Right ventricle myocardium inferior (tissue), 1 donor: ENCODE measurements at regions not wholly inside any gene's neighbourhood (a gene's known extent, or its start where the extent isn't known, plus 50 kb on each side); places are given as distances from the start of the nearest gene placed in this dataset.

Source experiments
- ATAC-seq: fragments of 200-7000 bp; cut with Tn5 transposase; one replicate; pipeline ENCODE4 v1.9.1; 2020; ENCODE audit warnings: mild to moderate bottlenecking, moderate library complexity
- DNase-seq: peaks from one replicate; pipeline ENCODE4 v3.0.0; 2021; ENCODE audit errors: missing footprints
- intact Hi-C: fragments of 100-400 bp; cut with DNase I; formaldehyde crosslinking; loops from one replicate; pipeline ENCODE4 v1.11.0; 2022
- donor health status: DM: no; HTN: yes; CAD: no; lungs with severe emphysema.

GRCh38 chr4:1475277-1476139 is 69.3 kb upstream of the NKX1-1 start:
- no peak for ATAC-seq
- no peak for DNase-seq
- intact Hi-C loops = no loop called here

GRCh38 chr4:1474126-1475090 is 68.2 kb upstream of the NKX1-1 start:
- intact Hi-C loops = no loop called here
- no peak for ATAC-seq
- DNase-seq = no peak

- DNase-seq (no peak), ATAC-seq (no peak)
- intact Hi-C loops = no loop called here
Measured at GRCh38 chr4:1473718-1474117, 67.5 kb upstream of the NKX1-1 start.

- DNase-seq = peak; percentile 32
- ATAC-seq = no peak
- intact Hi-C loops = no loop called here
Measured at GRCh38 chr4:1472911-1473518, 66.8 kb upstream of the NKX1-1 start.

- ATAC-seq (no peak), DNase-seq (peak; percentile 18)
- intact Hi-C loops = no loop called here
Measured at GRCh38 chr4:1472148-1472797, 66.0 kb upstream of the NKX1-1 start.

- ATAC-seq = no peak
- DNase-seq = peak; percentile 57
- intact Hi-C loops = no loop called here
Measured at GRCh38 chr4:1471443-1472147, 65.4 kb upstream of the NKX1-1 start.

GRCh38 chr4:1470816-1471442 is 64.7 kb upstream of the NKX1-1 start:
- ATAC-seq (no peak), DNase-seq (peak; percentile 42)
- intact Hi-C loops = no loop called here

GRCh38 chr4:1470393-1470670 is 64.1 kb upstream of the NKX1-1 start:
- ATAC-seq = no peak
- peak; percentile 17 for DNase-seq
- intact Hi-C loops = no loop called here

- ATAC-seq (no peak), DNase-seq (peak; percentile 59)
- intact Hi-C loops = no loop called here
Measured at GRCh38 chr4:1469607-1470392, 63.6 kb upstream of the NKX1-1 start.

GRCh38 chr4:1469043-1469442 is 62.8 kb upstream of the NKX1-1 start:
- intact Hi-C loops = no loop called here
- peak; percentile 31 for DNase-seq
- ATAC-seq = no peak

GRCh38 chr4:1467581-1468458 is 61.6 kb upstream of the NKX1-1 start:
- DNase-seq (peak; percentile 2), ATAC-seq (no peak)
- intact Hi-C loops = no loop called here

- intact Hi-C loops = no loop called here
- DNase-seq = no peak
- no peak for ATAC-seq
Measured at GRCh38 chr4:1466863-1467165, 60.6 kb upstream of the NKX1-1 start.

- DNase-seq (peak; percentile 31), ATAC-seq (no peak)
- intact Hi-C loops = no loop called here
Measured at GRCh38 chr4:1466034-1466862, 60.0 kb upstream of the NKX1-1 start.

- DNase-seq = peak; percentile 63
- ATAC-seq = no peak
- intact Hi-C loops = no loop called here
Measured at GRCh38 chr4:1465173-1466033, 59.2 kb upstream of the NKX1-1 start.
